Transverse colon (tissue), 4 donors: ENCODE measurements at regions not wholly inside any gene's neighbourhood (a gene's known extent, or its start where the extent isn't known, plus 50 kb on each side); places are given as distances from the start of the nearest gene placed in this dataset.

Experiments used
- EP300 ChIP-seq: sonication (generic); formaldehyde crosslinking; IDR thresholded peaks from one replicate; pipeline ENCODE4 v1.6.1; 2017; ENCODE audit warnings: antibody characterized with exemption, low read depth
- POLR2AphosphoS5 ChIP-seq, 3 donors: sonication (generic); formaldehyde crosslinking; IDR thresholded peaks; one replicate each; pipeline ENCODE4 v1.6.1; 2016; ENCODE audit warnings: antibody characterized with exemption in 3 of 3
- TF ChIP-seq, protein P1 (sequence below), 5 experiments: fragments of 200-600 bp in 3 of 5; fragments of 450-650 bp in 2 of 5; sonication (generic) in 3 of 5; IDR thresholded peaks; 1 replicate in 2 of 5; 2 replicates in 3 of 5; pipeline ENCODE4 v1.5.1; 2016 to 2017; ENCODE audit warnings: antibody characterized with exemption in 5 of 5, inconsistent platforms in 3 of 5, mild to moderate bottlenecking in 2 of 5, moderate library complexity in 1 of 5

DNA sequence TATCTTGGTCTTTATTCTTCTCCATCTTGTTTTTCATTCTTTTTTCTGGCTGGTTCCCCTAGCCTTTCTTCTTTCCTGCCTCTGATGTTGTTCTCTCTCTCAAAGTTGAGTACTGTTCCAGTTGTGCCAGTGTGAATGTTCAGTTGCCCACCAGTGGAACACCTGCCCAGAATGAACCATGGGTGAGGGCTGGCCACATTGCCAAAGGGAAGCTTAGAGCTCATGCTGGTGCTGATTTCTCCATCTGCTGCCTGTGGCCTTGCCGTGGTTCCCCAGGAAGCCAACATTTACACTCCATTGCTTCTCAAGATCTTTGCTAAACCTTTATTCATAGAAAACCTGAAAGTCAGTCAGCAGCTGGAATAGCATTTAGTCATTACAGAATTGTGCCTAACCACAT, 99.1 kb upstream of the MC2R start:
- TF ChIP-seq EP300 (no peak), POLR2AphosphoS5 (IDR thresholded peaks at IDR 0.05) (no peak)
- TF ChIP-seq, protein P1, sequence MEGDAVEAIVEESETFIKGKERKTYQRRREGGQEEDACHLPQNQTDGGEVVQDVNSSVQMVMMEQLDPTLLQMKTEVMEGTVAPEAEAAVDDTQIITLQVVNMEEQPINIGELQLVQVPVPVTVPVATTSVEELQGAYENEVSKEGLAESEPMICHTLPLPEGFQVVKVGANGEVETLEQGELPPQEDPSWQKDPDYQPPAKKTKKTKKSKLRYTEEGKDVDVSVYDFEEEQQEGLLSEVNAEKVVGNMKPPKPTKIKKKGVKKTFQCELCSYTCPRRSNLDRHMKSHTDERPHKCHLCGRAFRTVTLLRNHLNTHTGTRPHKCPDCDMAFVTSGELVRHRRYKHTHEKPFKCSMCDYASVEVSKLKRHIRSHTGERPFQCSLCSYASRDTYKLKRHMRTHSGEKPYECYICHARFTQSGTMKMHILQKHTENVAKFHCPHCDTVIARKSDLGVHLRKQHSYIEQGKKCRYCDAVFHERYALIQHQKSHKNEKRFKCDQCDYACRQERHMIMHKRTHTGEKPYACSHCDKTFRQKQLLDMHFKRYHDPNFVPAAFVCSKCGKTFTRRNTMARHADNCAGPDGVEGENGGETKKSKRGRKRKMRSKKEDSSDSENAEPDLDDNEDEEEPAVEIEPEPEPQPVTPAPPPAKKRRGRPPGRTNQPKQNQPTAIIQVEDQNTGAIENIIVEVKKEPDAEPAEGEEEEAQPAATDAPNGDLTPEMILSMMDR (IDR thresholded peaks at IDR 0.05): no peak
